GM19372 (cell line): ENCODE measurements at regions not wholly inside any gene's neighbourhood (a gene's known extent, or its start where the extent isn't known, plus 50 kb on each side); places are given as distances from the start of the nearest gene placed in this dataset.

Experiments used
- ATAC-seq: cut with Tn5 transposase; IDR thresholded peaks from one replicate; pipeline ENCODE4 v1.9.1; 2021; ENCODE audit warnings: mild to moderate bottlenecking, low read depth, moderate library complexity; ENCODE audit not compliant: unreplicated experiment

GRCh38 chr2:219765231-219765911 lies 137.9 kb downstream of the SLC4A3 start:
- ATAC-seq = no peak

- ATAC-seq = no peak
Observed at GRCh38 chr2:219766658-219767057, 139.2 kb downstream of the SLC4A3 start.

- ATAC-seq = no peak
Observed at GRCh38 chr2:219769090-219769910, 141.9 kb downstream of the SLC4A3 start.

- ATAC-seq = no peak
Observed at GRCh38 chr2:219772103-219772635, 144.7 kb downstream of the SLC4A3 start.

GRCh38 chr2:219772697-219773096 lies 145.3 kb downstream of the SLC4A3 start:
- ATAC-seq = no peak

GRCh38 chr2:219775506-219775905 lies 148.1 kb downstream of the SLC4A3 start:
- ATAC-seq = no peak

- no peak for ATAC-seq
Observed at GRCh38 chr2:219777388-219777787, 150.0 kb downstream of the SLC4A3 start.

- no peak for ATAC-seq
Observed at GRCh38 chr2:219778189-219778588, 150.8 kb downstream of the SLC4A3 start.

GRCh38 chr2:219782737-219783348 lies 155.4 kb downstream of the SLC4A3 start:
- ATAC-seq = no peak

- no peak for ATAC-seq
Observed at GRCh38 chr2:219783359-219783975, 156.0 kb downstream of the SLC4A3 start.

- no peak for ATAC-seq
Observed at GRCh38 chr2:219784178-219784577, 156.7 kb downstream of the SLC4A3 start.

GRCh38 chr2:219789476-219789875 lies 162.0 kb downstream of the SLC4A3 start:
- no peak for ATAC-seq

- ATAC-seq = no peak
Observed at GRCh38 chr2:219792446-219792845, 165.0 kb downstream of the SLC4A3 start.

- ATAC-seq = no peak
Observed at GRCh38 chr2:219798430-219798829, 171.0 kb downstream of the SLC4A3 start.

GRCh38 chr2:219803294-219803693 lies 175.9 kb downstream of the SLC4A3 start:
- ATAC-seq = no peak

GRCh38 chr2:219810895-219811294 lies 183.5 kb downstream of the SLC4A3 start:
- no peak for ATAC-seq

- no peak for ATAC-seq
Observed at GRCh38 chr2:219812672-219813071, 185.2 kb downstream of the SLC4A3 start.

- no peak for ATAC-seq
Observed at GRCh38 chr2:219820767-219821166, 193.3 kb downstream of the SLC4A3 start.

GRCh38 chr2:219823574-219823973 lies 196.1 kb downstream of the SLC4A3 start:
- no peak for ATAC-seq

GRCh38 chr2:219824996-219825395 lies 197.6 kb downstream of the SLC4A3 start:
- no peak for ATAC-seq

- ATAC-seq = no peak
Observed at GRCh38 chr2:219828127-219828526, 200.7 kb downstream of the SLC4A3 start.
